PC-9 (cell line): ENCODE measurements at regions not wholly inside any gene's neighbourhood (a gene's known extent, or its start where the extent isn't known, plus 50 kb on each side); places are given as distances from the start of the nearest gene placed in this dataset.
"Not testable (repeated sequence)": the region's sequence is repeated elsewhere in the genome, so short reads cannot be mapped to it uniquely, and the experiment has no call there.

Source experiments
- CTCF ChIP-seq: fragments of 200-600 bp; sonication (generic); conservative IDR thresholded peaks from 2 replicates; pipeline ENCODE4 v1.6.1; 2017; ENCODE audit warnings: mixed run types, antibody characterized with exemption, mild to moderate bottlenecking, moderate library complexity
- EZH2 ChIP-seq: fragments of 200-600 bp; sonication (generic); IDR thresholded peaks from 2 replicates; pipeline ENCODE4 v1.8.0; 2017; ENCODE audit warnings: antibody characterized with exemption, low read depth

GRCh38 chr5:177856474-177856873 is 73.8 kb upstream of the FAM153A start:
- not testable (repeated sequence) for TF ChIP-seq EZH2, CTCF
